ENCODE measurements at regions not wholly inside any gene's neighbourhood (a gene's known extent, or its start where the extent isn't known, plus 50 kb on each side); places are given as distances from the start of the nearest gene placed in this dataset.

DNA sequence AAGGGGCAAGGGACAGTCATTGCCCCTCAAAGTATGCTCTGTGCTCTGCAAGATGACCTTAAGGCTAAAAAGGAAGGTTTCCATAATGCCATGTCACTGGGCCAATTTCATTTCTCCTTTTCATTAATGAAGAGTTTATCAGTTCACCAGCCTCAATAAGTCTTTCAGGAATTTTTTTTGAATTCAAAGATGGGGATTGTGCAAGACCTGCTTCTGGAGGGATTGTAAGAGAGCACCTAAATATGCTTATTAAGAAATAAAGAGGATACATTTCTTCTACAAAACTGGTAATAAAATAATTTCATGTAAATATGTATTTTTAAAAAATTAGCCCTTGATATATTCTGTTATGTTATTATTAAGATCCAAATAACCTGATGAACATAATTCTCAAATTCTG, 86.8 kb upstream of the RGS4 start:
- TF ChIP-seq, protein P1, sequence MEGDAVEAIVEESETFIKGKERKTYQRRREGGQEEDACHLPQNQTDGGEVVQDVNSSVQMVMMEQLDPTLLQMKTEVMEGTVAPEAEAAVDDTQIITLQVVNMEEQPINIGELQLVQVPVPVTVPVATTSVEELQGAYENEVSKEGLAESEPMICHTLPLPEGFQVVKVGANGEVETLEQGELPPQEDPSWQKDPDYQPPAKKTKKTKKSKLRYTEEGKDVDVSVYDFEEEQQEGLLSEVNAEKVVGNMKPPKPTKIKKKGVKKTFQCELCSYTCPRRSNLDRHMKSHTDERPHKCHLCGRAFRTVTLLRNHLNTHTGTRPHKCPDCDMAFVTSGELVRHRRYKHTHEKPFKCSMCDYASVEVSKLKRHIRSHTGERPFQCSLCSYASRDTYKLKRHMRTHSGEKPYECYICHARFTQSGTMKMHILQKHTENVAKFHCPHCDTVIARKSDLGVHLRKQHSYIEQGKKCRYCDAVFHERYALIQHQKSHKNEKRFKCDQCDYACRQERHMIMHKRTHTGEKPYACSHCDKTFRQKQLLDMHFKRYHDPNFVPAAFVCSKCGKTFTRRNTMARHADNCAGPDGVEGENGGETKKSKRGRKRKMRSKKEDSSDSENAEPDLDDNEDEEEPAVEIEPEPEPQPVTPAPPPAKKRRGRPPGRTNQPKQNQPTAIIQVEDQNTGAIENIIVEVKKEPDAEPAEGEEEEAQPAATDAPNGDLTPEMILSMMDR (optimal IDR thresholded peaks at IDR 0.05 in 1 of 3, IDR thresholded peaks at IDR 0.05 in 1 of 3, conservative IDR thresholded peaks at IDR 0.05 in 1 of 3; ENCODE audit: extremely low read depth in 1 of 3, insufficient read depth in 2 of 3, low read length in 3 of 3), result no peak
- TF ChIP-seq EZH2 (IDR thresholded peaks at IDR 0.05; ENCODE audit: low read length), result no peak
- H3K36me3 ChIP-seq (ENCODE audit: control insufficient read depth in 2 of 2, extremely low read depth in 1 of 2, insufficient read depth in 2 of 2, low read length in 2 of 2), result no peaks in the 10 kb centered on the region
- no peak for DNase-seq (ENCODE audit: low read depth, low spot score)
- H3K79me2 ChIP-seq (ENCODE audit: control insufficient read depth, insufficient read depth, low read length), result no peaks in the 10 kb centered on the region
- H3K27me3 ChIP-seq (ENCODE audit: control insufficient read depth, extremely low read depth, insufficient read depth, low read length), result no peaks in the 10 kb centered on the region
- dilution Hi-C loops (cut with MboI; ENCODE audit: extremely low pct_ligation_motif_present, low sequenced_read_pairs), result no loop called here
- no peaks in the 10 kb centered on the region for H3K9me3 ChIP-seq (ENCODE audit: control insufficient read depth, low read depth, low read length)
- H3K4me2 ChIP-seq (ENCODE audit: control insufficient read depth, extremely low read depth, insufficient read depth, low read depth, low read length), result no peak overlapping the region
- H4K20me1 ChIP-seq (ENCODE audit: control insufficient read depth, extremely low read depth, insufficient read depth, low read length), result no peaks in the 10 kb centered on the region
- FAIRE-seq, result no peak
- no peak overlapping the region for H3K9ac ChIP-seq (ENCODE audit: control insufficient read depth, extremely low read depth, insufficient read depth, low read length)
- H3K27ac ChIP-seq (ENCODE audit: control insufficient read depth, insufficient read depth, low read length), result no peak overlapping the region
- peaks cover 17% of the 10 kb centered on the region for H3K4me1 ChIP-seq (ENCODE audit: control insufficient read depth, extremely low read depth, insufficient read depth, low read length)
- H3K4me3 ChIP-seq (ENCODE audit: control insufficient read depth in 2 of 3, extremely low read depth in 1 of 3, insufficient read depth in 2 of 3, low read depth in 1 of 3, low read length in 3 of 3), result no peak overlapping the region
- no peaks in the 10 kb centered on the region for H3K9me1 ChIP-seq (ENCODE audit: control insufficient read depth, extremely low read depth, insufficient read depth, low read length)
- H2AFZ ChIP-seq (ENCODE audit: control insufficient read depth, low read length), result no peak overlapping the region

DNA sequence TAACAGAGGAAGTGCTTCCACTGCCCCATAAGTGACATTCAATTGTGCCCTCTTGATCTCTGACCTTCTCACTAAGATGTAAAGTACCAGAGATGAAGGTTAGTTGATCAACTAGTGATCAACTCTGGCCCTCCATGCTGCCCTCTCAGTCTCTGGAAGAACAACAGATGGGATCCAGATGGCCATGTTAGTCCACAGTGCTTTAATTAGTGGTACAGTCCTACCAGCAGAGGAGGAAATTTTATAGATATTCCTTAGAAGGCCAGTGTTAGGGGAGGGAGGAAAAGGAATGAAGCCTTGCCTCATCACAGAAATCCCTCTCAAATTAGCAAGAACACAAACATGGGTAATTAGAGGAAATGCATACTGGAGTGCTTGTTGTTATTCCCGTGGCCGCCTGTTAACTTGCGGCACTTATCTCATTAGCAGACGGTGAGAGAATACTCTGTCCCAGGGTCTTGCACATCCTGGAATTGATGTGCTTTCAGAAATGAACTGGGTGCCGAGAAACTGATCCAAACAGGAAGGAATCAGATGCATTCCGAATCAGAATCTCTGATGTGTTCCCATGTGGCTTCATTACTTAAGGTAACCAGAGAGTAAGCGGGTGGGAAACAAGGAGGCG, 91.1 kb upstream of the RGS4 start:
- Histone ChIP-seq H3K4me1 (ENCODE audit: control insufficient read depth, extremely low read depth, insufficient read depth, low read length) (peaks cover 7% of the 10 kb centered on the region), H3K4me3 (ENCODE audit: control insufficient read depth in 2 of 3, extremely low read depth in 1 of 3, insufficient read depth in 2 of 3, low read depth in 1 of 3, low read length in 3 of 3) (no peak overlapping the region), H3K9ac (ENCODE audit: control insufficient read depth, extremely low read depth, insufficient read depth, low read length) (no peak overlapping the region), H3K9me1 (ENCODE audit: control insufficient read depth, extremely low read depth, insufficient read depth, low read length) (no peaks in the 10 kb centered on the region), H2AFZ (ENCODE audit: control insufficient read depth, low read length) (no peak overlapping the region), H3K27ac (ENCODE audit: control insufficient read depth, insufficient read depth, low read length) (no peak overlapping the region), H3K36me3 (ENCODE audit: control insufficient read depth in 2 of 2, extremely low read depth in 1 of 2, insufficient read depth in 2 of 2, low read length in 2 of 2) (no peaks in the 10 kb centered on the region), H3K79me2 (ENCODE audit: control insufficient read depth, insufficient read depth, low read length) (no peaks in the 10 kb centered on the region), H4K20me1 (ENCODE audit: control insufficient read depth, extremely low read depth, insufficient read depth, low read length) (no peaks in the 10 kb centered on the region), H3K9me3 (ENCODE audit: control insufficient read depth, low read depth, low read length) (no peaks in the 10 kb centered on the region), H3K4me2 (ENCODE audit: control insufficient read depth, extremely low read depth, insufficient read depth, low read depth, low read length) (no peak overlapping the region), H3K27me3 (ENCODE audit: control insufficient read depth, extremely low read depth, insufficient read depth, low read length) (no peaks in the 10 kb centered on the region)
- DNase-seq (ENCODE audit: low read depth, low spot score), result no peak
- FAIRE-seq, result no peak
- TF ChIP-seq EZH2 (IDR thresholded peaks at IDR 0.05; ENCODE audit: low read length), result no peak
- TF ChIP-seq, protein P1 (optimal IDR thresholded peaks at IDR 0.05 in 1 of 3, IDR thresholded peaks at IDR 0.05 in 1 of 3, conservative IDR thresholded peaks at IDR 0.05 in 1 of 3; ENCODE audit: extremely low read depth in 1 of 3, insufficient read depth in 2 of 3, low read length in 3 of 3), result no peak
- dilution Hi-C loops (cut with MboI; ENCODE audit: extremely low pct_ligation_motif_present, low sequenced_read_pairs), result no loop called here
